GM18867 (cell line): ENCODE measurements at regions not wholly inside any gene's neighbourhood (a gene's known extent, or its start where the extent isn't known, plus 50 kb on each side); places are given as distances from the start of the nearest gene placed in this dataset.

ENCODE experiments used
- ATAC-seq: cut with Tn5 transposase; IDR thresholded peaks from one replicate; pipeline ENCODE4 v1.9.1; 2021; ENCODE audit warnings: mild to moderate bottlenecking, moderate library complexity; ENCODE audit not compliant: unreplicated experiment

- ATAC-seq: no peak
Measured at GRCh38 chr7:25619963-25620799, 391.9 kb upstream of the NPVF start.

DNA sequence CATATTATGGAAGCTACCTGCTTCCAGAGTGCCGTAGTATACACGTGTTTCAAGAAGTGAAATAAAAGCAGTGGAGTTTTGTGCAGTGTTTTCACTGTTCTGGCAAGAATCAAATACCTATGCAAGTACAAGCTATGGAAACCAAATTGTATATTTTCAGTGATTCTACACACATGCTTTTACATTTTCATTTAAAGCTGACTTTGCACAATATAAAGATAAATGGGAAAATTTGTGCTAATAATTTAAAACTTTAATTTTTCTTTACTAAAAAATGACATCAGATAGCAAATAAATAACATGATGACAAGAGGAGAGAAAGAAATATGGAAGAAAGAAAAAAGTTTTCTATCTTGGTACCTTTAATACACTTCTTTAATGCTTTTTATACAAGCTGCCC, 393.7 kb upstream of the NPVF start:
- no peak for ATAC-seq

- no peak for ATAC-seq
Measured at GRCh38 chr7:25622695-25623094, 394.4 kb upstream of the NPVF start.

- no peak for ATAC-seq
Measured at GRCh38 chr7:25624051-25624450, 395.8 kb upstream of the NPVF start.

- no peak for ATAC-seq
Measured at GRCh38 chr7:25624833-25625232, 396.5 kb upstream of the NPVF start.

DNA sequence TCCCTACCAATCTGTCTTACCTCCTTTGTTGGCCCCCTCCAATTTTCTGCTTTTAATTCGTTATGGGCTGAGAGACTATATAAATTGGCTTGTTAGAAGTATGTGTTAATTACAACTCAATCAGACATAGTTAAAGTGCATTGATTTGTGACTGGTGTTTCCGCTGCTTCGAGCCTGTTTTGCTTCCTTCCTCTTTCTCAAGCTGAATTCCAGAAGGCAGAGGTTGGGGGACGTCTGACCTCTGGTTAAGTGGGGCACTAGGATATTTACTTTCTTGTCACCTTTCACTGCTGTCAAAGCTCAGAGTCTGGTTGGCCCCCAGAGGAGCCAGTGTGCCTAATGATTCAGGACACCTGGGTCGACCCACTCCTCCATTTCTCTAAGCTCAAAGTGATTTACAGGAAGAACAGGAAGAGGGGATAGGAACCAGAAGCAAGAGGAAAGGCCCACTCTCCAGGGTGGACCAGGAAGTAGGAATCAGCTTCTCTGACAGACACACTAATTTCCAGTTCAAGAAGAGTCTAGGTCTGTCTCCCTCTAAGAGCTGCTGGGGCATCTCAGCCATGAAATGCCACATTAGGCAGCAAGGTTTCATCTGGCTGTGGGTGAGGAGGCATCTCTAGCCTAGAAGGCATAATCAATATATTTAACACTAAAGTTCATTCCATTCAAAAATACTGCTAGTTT, 397.2 kb upstream of the NPVF start:
- no peak for ATAC-seq

DNA sequence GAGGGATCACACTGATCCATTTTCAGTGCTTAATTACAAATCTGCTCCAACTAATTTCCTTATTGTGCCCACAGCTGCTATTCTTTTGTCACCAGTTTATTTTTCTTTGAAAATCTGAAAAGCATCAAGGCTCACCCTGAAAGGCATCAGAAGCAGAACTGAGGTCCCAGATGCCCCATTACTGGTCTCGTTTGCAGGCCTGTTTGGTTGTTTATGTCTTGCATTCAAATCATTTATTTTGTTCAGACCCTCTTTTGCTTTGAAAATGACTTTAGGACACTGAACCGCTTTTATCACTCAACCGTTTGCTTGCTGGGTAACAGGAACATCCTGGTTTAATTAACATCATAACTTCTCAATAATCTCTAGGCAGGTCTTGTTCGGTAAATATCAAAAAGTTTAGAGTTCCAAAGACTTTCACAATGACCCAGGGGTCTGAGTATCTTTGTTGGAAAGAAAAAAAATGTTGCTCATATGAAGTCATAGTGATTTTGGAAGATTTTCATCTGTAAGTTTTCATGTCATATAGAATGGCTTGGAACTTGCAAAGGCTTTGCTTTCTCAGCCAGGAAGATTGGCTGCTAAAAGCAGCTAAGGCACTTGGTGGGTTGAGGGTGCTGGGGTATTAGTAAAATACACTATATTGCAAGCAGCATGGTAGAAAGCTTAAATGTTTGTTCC, 398.3 kb upstream of the NPVF start:
- no peak for ATAC-seq

- no peak for ATAC-seq
Measured at GRCh38 chr7:25628446-25628845, 400.2 kb upstream of the NPVF start.

- no peak for ATAC-seq
Measured at GRCh38 chr7:25632616-25633015, 404.3 kb upstream of the NPVF start.

DNA sequence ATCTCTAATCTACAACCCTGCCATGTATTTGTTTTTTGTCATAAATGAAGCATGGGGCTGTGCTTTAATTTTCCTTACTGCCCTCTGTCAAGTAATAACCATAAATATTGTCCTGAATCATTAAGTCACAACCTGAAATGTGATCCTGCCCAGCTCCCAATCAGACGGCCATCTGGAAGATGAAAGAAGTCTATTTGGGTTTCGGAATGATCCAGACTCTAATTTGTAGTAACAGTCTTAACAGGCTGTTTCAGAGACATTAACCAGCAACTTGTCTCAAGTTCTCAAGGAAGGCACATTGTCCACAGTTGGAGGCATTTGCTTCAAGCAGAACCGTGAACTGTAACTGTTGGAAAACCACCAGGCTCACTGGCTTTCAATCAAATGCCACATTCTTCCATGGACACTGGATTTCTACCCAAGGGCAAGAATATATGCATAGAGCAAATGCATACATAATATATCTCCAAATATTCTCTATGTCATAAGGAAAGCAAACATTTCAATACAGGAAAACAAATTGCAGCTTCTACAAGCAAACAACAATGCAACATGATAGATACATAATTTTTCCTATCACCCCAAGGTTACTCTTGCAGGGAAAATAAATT, 405.2 kb upstream of the NPVF start:
- no peak for ATAC-seq

DNA sequence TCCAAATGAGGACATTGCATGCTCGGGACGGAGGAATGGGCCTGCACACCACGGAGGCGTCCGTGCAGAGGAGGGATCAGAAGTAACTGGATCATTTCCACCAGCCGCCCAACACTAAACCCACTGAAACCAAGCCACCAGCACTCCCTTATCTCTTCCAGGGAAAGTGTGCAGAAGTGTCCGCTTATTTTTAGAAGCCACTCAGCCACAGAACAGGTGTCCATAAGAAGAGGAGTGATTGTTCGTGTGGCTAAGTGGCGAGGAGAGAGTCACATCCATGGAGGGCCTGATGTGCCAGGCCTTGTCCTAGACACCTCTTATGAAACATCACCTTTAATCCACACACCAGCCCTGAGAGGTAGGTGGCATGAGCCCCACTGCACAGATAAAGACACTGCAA, 407.9 kb upstream of the NPVF start:
- no peak for ATAC-seq

DNA sequence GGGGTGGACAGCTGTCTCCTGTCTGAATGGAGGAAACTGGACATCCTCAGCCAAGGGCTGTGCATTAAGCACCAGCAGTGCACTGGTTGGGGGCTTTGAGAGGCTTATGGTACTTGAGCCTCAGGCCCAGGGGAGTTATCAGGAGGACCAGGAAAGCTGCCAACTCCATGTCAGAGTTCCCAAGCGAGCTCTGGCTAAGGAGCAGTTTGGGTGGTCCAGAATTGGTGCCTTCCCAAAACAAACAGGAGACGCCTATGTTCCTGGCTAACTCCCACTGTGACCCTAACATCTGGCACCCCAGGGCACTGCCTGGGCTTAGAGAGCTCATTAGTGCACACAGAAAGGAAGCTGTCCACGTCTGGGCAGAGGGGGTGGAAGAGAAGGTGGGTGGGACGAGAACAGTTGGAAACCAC, 408.6 kb upstream of the NPVF start:
- no peak for ATAC-seq

DNA sequence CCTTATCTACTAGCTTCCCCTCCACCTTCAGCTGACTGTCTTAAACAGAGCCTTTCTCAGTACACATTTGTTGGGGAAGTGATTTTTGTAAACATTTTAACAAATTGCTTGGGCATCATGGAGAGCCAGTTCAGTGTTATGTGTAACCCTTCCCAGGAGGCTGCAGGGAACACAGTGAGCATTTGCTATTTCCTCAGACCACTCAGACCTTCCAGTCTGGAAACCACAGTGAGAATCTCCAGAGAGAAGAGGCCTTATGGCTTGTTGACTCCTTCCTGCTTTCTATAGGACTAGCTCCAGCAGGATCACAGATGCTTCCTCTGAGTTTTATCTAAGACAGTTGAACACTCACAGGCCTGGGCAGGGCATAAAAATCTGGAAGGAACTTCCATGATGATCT, 409.8 kb upstream of the NPVF start:
- no peak for ATAC-seq

- no peak for ATAC-seq
Measured at GRCh38 chr7:25638590-25639244, 410.4 kb upstream of the NPVF start.

GRCh38 chr7:25642849-25643248, 414.6 kb upstream of the NPVF start:
- no peak for ATAC-seq

GRCh38 chr7:25643286-25643685, 415.0 kb upstream of the NPVF start:
- no peak for ATAC-seq

DNA sequence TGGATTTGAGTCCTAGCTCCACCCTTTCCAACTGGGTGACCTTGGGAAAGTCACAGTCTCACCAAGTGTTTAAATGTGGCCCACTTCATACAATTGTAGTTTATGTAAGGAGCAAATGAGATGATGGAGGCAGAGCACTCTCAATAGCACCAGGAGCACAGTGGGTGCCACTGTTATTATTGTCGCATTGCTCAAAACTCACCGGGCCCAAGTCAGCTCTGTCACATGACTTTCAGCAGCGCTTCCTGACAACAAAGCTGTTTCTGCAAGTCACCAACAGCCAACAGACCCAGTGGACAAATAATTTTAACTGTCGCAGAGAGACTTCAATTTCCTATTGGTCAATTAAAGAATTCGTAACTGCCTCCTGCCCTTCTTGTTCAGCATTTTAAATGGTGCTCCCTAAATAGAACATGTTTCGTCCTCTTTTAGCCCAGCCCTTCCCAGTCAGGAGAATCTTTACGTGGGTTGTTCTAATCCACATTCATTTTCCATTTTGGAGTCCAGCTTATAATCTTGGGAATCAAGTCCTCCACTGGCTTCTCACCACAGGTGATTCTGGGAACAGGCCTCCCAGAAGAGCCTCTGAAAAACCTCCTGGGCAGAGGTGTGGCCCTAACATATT, 415.6 kb upstream of the NPVF start:
- ATAC-seq: no peak

GRCh38 chr7:25646726-25647413, 418.6 kb upstream of the NPVF start:
- ATAC-seq: no peak

- no peak for ATAC-seq
Measured at GRCh38 chr7:25647872-25648271, 419.6 kb upstream of the NPVF start.

DNA sequence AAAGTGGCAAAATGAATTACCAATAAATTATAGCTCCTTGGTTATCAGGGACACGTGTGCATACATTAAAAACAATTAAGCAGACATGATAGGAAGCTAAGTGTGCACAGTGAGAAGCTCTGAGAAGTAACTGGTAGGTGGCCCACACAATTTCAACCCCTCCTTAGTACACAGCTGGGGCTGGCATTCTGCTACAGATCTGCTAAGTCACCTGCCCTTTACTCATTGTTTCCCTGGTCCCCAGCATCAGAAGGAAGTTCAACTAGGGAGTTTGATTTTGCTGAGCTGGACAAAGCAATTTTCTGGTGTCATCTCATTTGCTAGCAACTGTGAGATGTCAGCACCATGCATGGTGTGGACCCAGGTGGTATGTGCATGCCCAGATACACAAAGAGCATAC, 424.1 kb upstream of the NPVF start:
- no peak for ATAC-seq
